ENCODE measurements at regions not wholly inside any gene's neighbourhood (a gene's known extent, or its start where the extent isn't known, plus 50 kb on each side); places are given as distances from the start of the nearest gene placed in this dataset.

DNA sequence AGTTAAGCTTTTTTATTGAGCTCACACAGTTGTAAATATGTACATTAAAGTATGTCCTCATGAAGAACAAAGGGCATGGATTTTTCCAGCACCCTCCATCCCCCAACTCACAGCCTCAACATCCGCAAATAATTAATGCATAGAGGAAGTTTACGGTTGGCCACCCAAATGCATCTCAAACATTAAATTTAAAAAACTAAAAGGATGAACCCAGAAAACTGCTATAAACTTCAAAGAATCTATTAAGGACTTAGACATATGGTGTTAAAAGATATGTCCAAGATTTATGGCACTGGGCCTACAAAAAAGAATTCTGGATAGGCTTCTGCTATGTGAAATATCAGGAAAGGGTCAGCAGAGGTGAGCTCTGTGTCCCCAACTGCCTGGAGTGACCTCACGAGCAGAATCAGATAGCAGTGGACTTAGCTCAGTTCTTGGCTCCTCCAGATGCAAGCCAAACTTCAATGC, 54.0 kb upstream of the TNC start:
- H2AFZ ChIP-seq (ENCODE audit: low read length) = no peak overlapping the region
- H3K4me2 ChIP-seq (ENCODE audit: insufficient read depth, insufficient read length, low read length) = no peak overlapping the region
- peaks cover 12 to 13% of the 10 kb centered on the region in 2 experiments; a peak in 4 of 5 replicates for H3K9me3 Mint-ChIP-seq
- H3K18ac ChIP-seq (ENCODE audit: insufficient read length, low read depth, low read length) = no peak overlapping the region
- H4K8ac ChIP-seq (replicated peaks; ENCODE audit: insufficient read length, low read depth, low read length) = no peak overlapping the region
- H3K9ac ChIP-seq (ENCODE audit: extremely low read depth, insufficient read length, low read length) = no peak overlapping the region
- H3K9me3 ChIP-seq (ENCODE audit: control insufficient read depth, low read depth, low read length) = no peaks in the 10 kb centered on the region
- H3K36me3 Mint-ChIP-seq (ENCODE audit: insufficient read depth in 1 of 3, low read depth in 3 of 3) = peaks cover 0 to 14% (median 3%) of the 10 kb centered on the region in 3 experiments; a peak in 3 of 7 replicates
- DNase-seq = no peak
- H2BK15ac ChIP-seq (ENCODE audit: low read depth, low read length) = no peak overlapping the region
- H3K79me1 ChIP-seq (ENCODE audit: insufficient read depth, low read depth, low read length, poor library complexity, severe bottlenecking) = no peaks in the 10 kb centered on the region
- H4K5ac ChIP-seq (ENCODE audit: insufficient read length, low read depth, low read length) = no peak overlapping the region
- H3K27ac Mint-ChIP-seq = no peak overlapping the region
- H3K56ac ChIP-seq (ENCODE audit: insufficient read length, low read depth, low read length) = no peak overlapping the region
- no peak overlapping the region for H2BK5ac ChIP-seq (ENCODE audit: insufficient read length, low read length)
- H3K27me3 Mint-ChIP-seq (ENCODE audit: low read depth) = no peaks in the 10 kb centered on the region
- WGBS (ENCODE audit: extremely low coverage, insufficient read length, low lambda C conversion rate) = no CpG with 5 or more reads among the region's 3 CpGs
- no peak overlapping the region for H3K14ac ChIP-seq (ENCODE audit: insufficient read depth, low read length)
- H2BK12ac ChIP-seq (ENCODE audit: insufficient read length, low read depth, low read length) = no peak overlapping the region
- peaks cover 6% of the 10 kb centered on the region; the same call in 1 of the 2 replicates for H3K4me1 ChIP-seq (ENCODE audit: insufficient read depth, low read length)
- TF ChIP-seq, protein P1, sequence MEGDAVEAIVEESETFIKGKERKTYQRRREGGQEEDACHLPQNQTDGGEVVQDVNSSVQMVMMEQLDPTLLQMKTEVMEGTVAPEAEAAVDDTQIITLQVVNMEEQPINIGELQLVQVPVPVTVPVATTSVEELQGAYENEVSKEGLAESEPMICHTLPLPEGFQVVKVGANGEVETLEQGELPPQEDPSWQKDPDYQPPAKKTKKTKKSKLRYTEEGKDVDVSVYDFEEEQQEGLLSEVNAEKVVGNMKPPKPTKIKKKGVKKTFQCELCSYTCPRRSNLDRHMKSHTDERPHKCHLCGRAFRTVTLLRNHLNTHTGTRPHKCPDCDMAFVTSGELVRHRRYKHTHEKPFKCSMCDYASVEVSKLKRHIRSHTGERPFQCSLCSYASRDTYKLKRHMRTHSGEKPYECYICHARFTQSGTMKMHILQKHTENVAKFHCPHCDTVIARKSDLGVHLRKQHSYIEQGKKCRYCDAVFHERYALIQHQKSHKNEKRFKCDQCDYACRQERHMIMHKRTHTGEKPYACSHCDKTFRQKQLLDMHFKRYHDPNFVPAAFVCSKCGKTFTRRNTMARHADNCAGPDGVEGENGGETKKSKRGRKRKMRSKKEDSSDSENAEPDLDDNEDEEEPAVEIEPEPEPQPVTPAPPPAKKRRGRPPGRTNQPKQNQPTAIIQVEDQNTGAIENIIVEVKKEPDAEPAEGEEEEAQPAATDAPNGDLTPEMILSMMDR (conservative IDR thresholded peaks at IDR 0.05) = no peak
- no peak overlapping the region for H4K91ac ChIP-seq (ENCODE audit: insufficient read length, low read depth, low read length)
- no peak overlapping the region for H3K27ac ChIP-seq (ENCODE audit: insufficient read length, low read depth, low read length)
- H3K4me3 Mint-ChIP-seq = no peak overlapping the region
- peaks cover 20 to 26% of the 10 kb centered on the region in 2 experiments for H3K4me1 Mint-ChIP-seq
- no peak overlapping the region for H3K23ac ChIP-seq (ENCODE audit: insufficient read length, low read depth, low read length)
- H3K27me3 ChIP-seq (ENCODE audit: insufficient read depth, low read length) = no peaks in the 10 kb centered on the region
- no peak overlapping the region for H3T11ph ChIP-seq (ENCODE audit: low read length)
- H3K23me2 ChIP-seq (ENCODE audit: insufficient read length, low read depth, low read length, poor library complexity, severe bottlenecking) = no peaks in the 10 kb centered on the region
- H2AK5ac ChIP-seq (ENCODE audit: insufficient read length, low read length) = no peak overlapping the region
- no peak overlapping the region for H2BK20ac ChIP-seq (ENCODE audit: low read depth, low read length, poor library complexity, severe bottlenecking)
- no peaks in the 10 kb centered on the region for H3K79me2 ChIP-seq (ENCODE audit: insufficient read depth, low read length)
- H3K4ac ChIP-seq (ENCODE audit: low read depth, low read length) = no peak overlapping the region
- H2BK120ac ChIP-seq (ENCODE audit: low read depth, low read length, poor library complexity, severe bottlenecking) = no peak overlapping the region
- no peaks in the 10 kb centered on the region for H4K20me1 ChIP-seq (ENCODE audit: control insufficient read depth, insufficient read depth, insufficient read length)
